Mesodermal cell (in vitro differentiated cells): ENCODE measurements at regions not wholly inside any gene's neighbourhood (a gene's known extent, or its start where the extent isn't known, plus 50 kb on each side); places are given as distances from the start of the nearest gene placed in this dataset.

Source experiments
- H3K27ac ChIP-seq: 2 replicates; pipeline ENCODE4 v1.7.0; 2013; ENCODE audit warnings: mild to moderate bottlenecking, low read depth, low read length, moderate library complexity; ENCODE audit not compliant: severe bottlenecking
- H3K36me3 ChIP-seq: 2 replicates; pipeline ENCODE4 v1.7.1; 2013; ENCODE audit warnings: mild to moderate bottlenecking, low read length, moderate library complexity; ENCODE audit not compliant: control insufficient read depth, insufficient read depth
- H3K4me1 ChIP-seq: one replicate; pipeline ENCODE4 v1.7.1; 2013; ENCODE audit warnings: mild to moderate bottlenecking, low read length; ENCODE audit not compliant: insufficient read depth, control insufficient read depth, poor library complexity, severe bottlenecking
- H3K4me3 ChIP-seq: 2 replicates; pipeline ENCODE4 v1.7.0; 2013; ENCODE audit warnings: low read length, control low read depth, mild to moderate bottlenecking; ENCODE audit not compliant: insufficient read depth, poor library complexity, severe bottlenecking; ENCODE audit errors: extremely low read depth
- H3K9me3 ChIP-seq: 2 replicates; pipeline ENCODE4 v1.7.1; 2013; ENCODE audit warnings: mild to moderate bottlenecking, low read length, moderate library complexity; ENCODE audit not compliant: control insufficient read depth
- WGBS, 2 experiments: methylation state at CpG; one replicate each; pipeline ENCODE4 v1.1.5; 2013; ENCODE audit warnings: missing lambda C conversion rate in 2 of 2; ENCODE audit not compliant: insufficient coverage in 2 of 2; 5-methylcytosine and 5-hydroxymethylcytosine counted together

DNA sequence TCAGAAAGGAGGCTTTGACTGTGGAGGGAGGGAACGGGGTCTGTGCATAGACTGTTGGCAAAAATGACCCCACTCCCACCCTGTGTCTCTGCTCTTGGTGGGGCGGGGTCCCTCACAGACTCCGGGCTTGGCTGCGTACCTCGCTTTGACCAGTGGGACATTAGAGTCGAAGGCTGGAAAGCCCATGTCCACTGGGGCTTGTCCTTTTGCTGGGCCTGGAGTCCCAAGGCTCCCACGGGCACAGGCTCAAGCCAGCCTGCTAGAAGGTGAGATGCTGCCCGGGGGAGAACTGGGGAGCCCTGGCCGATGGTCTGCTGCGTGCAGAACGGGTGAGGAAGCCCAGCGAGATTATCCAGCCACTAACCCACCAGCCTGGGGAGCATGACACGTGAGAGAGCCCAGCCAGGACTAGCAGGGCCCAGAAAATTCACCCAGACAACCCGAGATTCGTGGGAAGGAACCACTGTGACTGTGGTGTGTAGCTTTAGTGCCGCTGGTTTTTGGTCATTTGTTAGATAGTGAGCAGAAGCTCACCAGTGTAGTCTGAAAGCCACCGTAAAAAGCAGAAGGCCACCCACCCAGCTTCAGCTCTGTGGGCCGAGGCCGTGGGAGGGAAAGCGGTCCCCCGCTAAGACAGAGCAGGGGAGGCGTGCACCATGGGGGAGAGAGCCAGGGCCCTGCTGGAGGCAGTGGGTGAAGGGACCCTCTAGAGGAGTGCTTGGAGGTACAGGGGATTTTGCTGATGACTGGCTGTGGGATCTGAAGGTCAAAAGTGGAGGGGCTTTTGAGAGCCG, 78.3 kb upstream of the C1orf174 start:
- Histone ChIP-seq H3K27ac (no peak overlapping the region), H3K4me3 (no peak overlapping the region), H3K4me1 (no peaks in the 10 kb centered on the region), H3K36me3 (no peaks in the 10 kb centered on the region), H3K9me3 (no peaks in the 10 kb centered on the region)
- 88 to 91% methylated on average over 15 to 18 of the region's 23 CpGs for WGBS, 2 experiments

DNA sequence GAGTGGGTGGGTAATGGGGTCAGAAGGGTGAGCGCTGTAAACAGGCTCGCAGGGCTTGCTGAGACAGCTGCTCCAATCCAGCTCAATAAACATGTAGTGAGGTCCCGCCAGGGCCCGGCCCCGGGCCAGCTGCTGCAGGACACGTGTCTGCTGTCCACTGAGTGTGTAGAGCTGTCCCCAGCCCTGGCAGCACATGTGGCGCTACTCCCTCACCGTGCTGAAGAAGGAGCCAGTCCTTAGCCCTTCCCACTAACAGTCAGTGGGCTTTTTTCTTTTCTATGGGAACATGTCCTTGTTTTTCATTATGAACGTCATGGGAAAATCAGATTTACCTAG, 78.9 kb upstream of the C1orf174 start:
- Histone ChIP-seq H3K36me3 (no peaks in the 10 kb centered on the region), H3K9me3 (no peaks in the 10 kb centered on the region), H3K4me1 (no peaks in the 10 kb centered on the region), H3K27ac (no peak overlapping the region), H3K4me3 (no peak overlapping the region)
- 87 to 90% methylated on average over 8 to 9 of the region's 9 CpGs for WGBS, 2 experiments

DNA sequence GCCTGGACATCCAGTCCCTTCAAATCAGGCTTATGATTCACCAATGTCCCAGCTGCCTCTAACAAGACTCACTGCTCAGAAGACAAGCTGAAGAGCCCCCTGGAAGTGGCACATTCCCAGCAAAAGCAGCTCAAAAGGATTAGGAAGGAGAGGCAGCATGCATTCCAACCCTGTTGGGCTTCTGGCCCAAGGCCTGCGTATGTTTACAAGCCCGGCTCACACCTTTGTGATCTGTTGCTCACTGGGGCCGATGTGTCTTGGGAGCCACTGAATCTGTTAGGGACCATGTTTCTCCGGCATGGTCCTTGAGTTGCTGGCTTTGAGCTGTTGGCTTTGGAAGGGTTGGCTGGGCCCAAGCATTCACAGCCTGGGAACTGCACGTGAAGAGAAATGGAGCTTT, 81.2 kb upstream of the C1orf174 start:
- 80 to 86% methylated on average over 4 to 5 of the region's 5 CpGs for WGBS, 2 experiments

DNA sequence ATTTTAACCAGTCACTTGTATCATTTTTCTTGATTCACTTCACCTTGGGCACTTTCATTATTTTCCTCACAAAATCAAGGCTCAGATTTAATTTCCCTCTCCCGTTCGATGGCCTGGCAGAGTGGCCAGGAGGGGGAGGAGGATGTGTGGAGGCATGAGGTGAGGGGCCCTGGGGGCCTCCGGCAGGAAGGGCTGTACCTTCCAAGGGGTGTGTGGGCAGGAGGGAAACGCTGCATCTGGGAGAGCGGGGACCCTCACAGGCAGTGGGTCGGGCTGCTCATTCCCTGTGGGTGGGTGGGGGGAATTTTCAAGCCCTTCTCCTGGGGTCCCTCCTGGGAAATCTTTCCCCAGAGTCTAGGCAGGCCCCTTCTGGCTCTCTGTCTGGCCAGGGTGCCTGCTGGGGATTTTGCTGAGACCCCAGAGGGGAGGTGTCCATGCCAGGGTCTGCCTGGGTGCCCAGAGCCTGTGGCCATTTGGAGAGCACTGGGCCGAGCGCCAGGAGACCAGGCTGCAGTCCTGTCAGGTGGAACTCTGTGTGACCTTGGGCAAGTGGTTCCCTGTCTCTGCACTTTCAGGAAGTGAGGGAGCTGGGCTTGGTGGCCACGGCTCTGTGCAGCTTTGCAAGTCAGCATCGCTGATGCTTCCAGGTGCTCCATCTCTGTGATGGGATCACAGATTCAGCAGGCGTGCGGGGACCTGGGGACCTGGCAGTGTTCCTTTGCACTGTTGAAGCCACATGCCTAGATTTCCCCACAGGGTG, 81.9 kb upstream of the C1orf174 start:
- no peak overlapping the region for H3K27ac ChIP-seq
- H3K4me1 ChIP-seq = no peaks in the 10 kb centered on the region
- H3K36me3 ChIP-seq = no peaks in the 10 kb centered on the region
- no peaks in the 10 kb centered on the region for H3K9me3 ChIP-seq
- H3K4me3 ChIP-seq = no peak overlapping the region
- 80 to 92% methylated on average over 7 to 10 of the region's 12 CpGs for WGBS, 2 experiments

More for the DNA sequence above, 81.2 kb upstream of the C1orf174 start:
- H3K9me3 ChIP-seq = no peaks in the 10 kb centered on the region
- no peaks in the 10 kb centered on the region for H3K4me1 ChIP-seq
- H3K4me3 ChIP-seq = no peak overlapping the region
- no peak overlapping the region for H3K27ac ChIP-seq
- no peaks in the 10 kb centered on the region for H3K36me3 ChIP-seq

DNA sequence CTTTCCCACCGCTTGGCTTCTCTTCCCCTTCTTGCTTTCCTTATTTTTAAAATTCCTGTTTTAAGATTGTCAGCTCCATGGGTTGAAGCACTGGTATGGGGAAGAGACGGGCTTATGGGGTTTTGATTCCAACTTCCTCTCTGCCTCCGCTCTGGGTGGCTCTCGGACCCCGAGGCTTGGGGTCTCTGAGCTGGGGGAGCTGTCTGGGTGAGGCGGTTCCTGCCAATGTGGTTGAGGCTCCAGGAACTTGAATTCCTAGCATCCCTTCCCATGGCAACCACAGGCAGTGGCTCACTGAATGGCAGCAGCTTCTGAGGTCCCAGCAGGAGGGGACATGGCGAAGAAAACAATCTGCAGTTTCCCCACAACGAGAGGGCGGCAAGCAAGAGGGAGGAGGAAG, 83.1 kb upstream of the C1orf174 start:
- Histone ChIP-seq H3K4me1 (no peaks in the 10 kb centered on the region), H3K36me3 (no peaks in the 10 kb centered on the region), H3K27ac (no peak overlapping the region), H3K9me3 (no peaks in the 10 kb centered on the region), H3K4me3 (no peak overlapping the region)
- 66 to 100% methylated on average over 1 to 5 of the region's 9 CpGs for WGBS, 2 experiments

DNA sequence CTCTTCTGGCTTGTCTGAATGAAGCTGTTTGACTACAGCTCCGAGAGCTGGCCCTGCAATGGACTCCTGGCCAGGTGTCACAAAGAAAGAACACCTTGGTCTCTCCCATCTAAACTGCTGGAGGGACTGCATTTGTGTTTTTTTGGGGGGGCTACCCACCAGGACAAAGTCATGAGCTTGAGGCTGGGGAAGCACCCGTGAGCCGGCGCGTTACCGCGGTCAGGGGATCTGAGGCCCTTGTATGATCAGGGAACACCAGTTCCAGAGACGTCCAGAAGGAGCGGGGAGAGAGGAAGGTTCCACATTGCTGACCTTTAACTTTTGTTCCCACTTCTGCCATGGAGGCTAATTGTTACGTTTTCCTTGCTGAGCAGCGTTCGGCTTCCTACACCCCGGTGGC, 84.5 kb upstream of the C1orf174 start:
- H3K36me3 ChIP-seq = no peaks in the 10 kb centered on the region
- H3K4me3 ChIP-seq = no peak overlapping the region
- no peaks in the 10 kb centered on the region for H3K9me3 ChIP-seq
- H3K4me1 ChIP-seq = no peaks in the 10 kb centered on the region
- no peak overlapping the region for H3K27ac ChIP-seq
- 87 to 94% methylated on average over 12 to 13 of the region's 13 CpGs for WGBS, 2 experiments

DNA sequence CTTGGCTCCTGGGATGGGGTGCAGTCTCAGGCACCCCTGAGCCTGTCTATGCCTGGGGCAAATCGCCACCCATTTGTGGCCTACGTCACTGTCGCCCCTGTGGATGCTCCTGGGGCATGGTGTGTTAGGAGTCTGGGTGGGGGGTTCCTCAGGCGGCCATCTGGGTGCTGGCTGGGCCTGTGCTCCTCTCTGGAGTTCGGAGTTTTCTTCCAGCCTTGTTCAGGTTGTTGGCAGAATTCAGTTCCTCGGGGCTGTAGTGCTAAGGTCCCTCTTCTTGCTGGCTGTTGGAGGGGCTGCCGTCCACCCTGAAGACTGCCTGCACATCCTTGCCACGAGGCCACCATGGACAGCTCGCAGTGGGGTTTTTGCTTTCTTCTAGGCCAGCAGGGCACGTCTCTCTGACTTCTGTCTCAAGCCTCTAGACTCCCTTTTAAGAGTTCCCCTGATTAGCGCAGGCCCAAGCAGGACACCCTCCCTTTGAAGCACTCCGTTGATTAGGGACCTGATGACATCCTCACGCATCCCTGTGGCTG, 86.7 kb upstream of the C1orf174 start:
- WGBS, 2 experiments = 78 to 81% methylated on average over 8 to 11 of the region's 13 CpGs
- H3K4me1 ChIP-seq = no peaks in the 10 kb centered on the region

DNA sequence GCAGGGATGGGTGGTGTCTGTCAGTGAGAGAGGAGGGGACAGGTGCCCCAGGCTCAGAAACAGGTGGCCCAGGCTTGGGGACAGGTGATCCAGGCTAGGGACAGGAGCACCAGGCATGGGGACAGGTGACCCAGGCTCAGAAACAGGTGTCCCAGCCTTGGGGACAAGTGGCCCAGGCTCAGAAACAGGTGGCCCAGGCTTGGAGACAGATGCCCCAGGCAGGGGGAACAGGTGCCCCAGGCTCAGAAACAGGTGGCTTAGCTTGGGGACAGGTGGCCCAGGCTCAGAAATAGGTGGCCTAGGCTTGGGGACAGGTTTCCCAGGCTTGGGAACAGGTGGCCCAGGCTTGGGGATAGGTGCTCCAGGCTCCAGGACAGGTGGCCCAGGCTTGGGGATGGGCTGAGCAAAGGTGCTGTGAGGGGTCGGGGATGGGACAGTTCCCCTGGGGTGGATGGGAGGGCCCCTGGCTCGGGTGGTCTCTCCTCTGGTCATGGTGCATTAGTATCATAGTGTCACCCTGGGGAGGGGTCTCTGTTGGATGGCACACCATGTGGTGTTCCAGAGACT, 87.7 kb upstream of the C1orf174 start:
- Histone ChIP-seq H3K9me3 (no peaks in the 10 kb centered on the region), H3K36me3 (no peaks in the 10 kb centered on the region), H3K27ac (no peak overlapping the region), H3K4me1 (no peaks in the 10 kb centered on the region), H3K4me3 (no peak overlapping the region)
- 60% methylated on average over 1 of the region's 2 CpGs; no CpG with 5 or more reads in 1 of the 2 experiments for WGBS, 2 experiments

More for the DNA sequence above, 86.7 kb upstream of the C1orf174 start:
- Histone ChIP-seq H3K4me3 (no peak overlapping the region), H3K27ac (no peak overlapping the region), H3K9me3 (no peaks in the 10 kb centered on the region), H3K36me3 (no peaks in the 10 kb centered on the region)

DNA sequence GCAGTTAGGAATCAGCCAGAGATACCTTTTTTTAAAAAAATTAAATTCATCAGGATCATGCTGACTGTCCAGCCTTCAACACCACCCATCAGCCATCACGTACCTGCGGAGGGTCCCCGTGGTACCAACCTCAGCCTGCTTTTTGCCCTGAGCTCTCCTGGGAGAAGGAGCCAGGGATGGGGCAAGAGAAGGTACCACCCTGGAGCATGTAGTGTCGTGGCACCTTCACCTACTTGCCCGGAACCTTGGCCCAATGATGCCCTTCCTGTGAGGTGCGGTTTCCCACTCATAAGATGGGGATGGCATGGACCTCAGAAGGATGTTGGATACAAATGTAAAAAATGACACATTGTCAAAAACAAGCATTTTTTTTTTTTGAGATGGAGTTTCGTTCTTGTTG, 88.4 kb upstream of the C1orf174 start:
- H3K4me1 ChIP-seq = no peaks in the 10 kb centered on the region
- no peaks in the 10 kb centered on the region for H3K9me3 ChIP-seq
- H3K27ac ChIP-seq = no peak overlapping the region
- H3K36me3 ChIP-seq = no peaks in the 10 kb centered on the region
- H3K4me3 ChIP-seq = no peak overlapping the region
- 91 to 92% methylated on average over 5 to 6 of the region's 7 CpGs for WGBS, 2 experiments

DNA sequence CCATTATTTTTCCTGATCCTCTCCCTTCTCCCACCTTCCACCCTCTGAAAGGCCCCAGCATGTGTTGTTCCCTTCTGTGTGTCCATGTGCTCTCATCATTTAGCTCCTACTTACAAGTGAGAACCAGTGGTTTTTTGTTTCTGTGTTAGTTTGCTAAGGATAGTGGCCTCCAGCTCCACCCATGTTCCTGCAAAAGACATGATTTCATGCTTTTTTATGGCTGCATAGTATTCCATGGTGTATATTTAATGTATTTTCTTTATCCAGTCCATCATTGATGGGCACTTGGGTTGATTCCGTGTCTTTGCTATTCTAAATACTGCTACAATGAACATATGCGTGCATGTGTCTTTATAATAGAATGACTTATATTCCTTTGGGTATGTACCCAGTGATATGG, 89.4 kb upstream of the C1orf174 start:
- WGBS, 2 experiments = no CpG with 5 or more reads among the region's 2 CpGs
- H3K27ac ChIP-seq = no peak overlapping the region
- H3K4me3 ChIP-seq = no peak overlapping the region
- H3K9me3 ChIP-seq = no peaks in the 10 kb centered on the region
- H3K36me3 ChIP-seq = no peaks in the 10 kb centered on the region
- H3K4me1 ChIP-seq = no peaks in the 10 kb centered on the region
